ENCODE measurements at regions not wholly inside any gene's neighbourhood (a gene's known extent, or its start where the extent isn't known, plus 50 kb on each side); places are given as distances from the start of the nearest gene placed in this dataset.
"Not testable (repeated sequence)": the region's sequence is repeated elsewhere in the genome, so short reads cannot be mapped to it uniquely, and the experiment has no call there.

DNA sequence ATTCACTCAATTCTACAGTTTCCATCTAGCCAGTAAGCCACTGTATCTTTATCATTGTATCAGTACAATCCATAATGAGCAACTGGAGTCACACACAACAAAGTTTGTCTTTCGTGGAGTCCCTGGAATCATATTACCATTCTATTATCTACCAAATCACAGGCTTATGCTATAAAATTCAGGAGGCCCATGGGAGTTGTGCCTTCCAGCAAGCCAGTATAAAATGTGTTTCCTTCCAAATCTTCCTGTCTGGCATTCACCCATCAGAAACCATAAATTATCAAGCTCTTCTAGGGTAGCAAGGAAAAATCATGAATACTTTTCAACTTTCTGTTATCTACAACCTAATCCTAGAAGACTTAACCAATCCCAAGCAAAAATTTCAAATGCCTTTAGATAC, 1383.3 kb upstream of the PCDH7 start:
- intact Hi-C loops (cut with micrococcal nuclease), result no loop called here

DNA sequence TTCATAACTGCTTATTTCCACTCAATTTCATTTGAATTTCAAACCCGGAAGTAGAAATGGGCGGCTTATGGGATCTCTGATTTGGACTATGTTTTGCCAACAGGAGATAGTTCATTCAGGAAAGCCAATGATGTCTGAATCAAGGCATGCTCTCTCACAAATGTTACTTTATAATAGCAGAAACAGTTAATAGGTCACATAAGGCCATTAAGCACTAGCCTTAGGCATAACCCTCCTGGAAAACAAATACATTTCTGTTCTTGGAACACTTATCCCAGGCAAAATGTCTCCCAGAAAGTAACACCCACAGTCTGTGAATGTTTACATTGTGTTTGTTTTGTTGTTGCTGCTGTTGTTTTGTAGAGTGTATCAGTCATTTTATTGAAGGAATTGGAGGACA, 1347.2 kb upstream of the PCDH7 start:
- intact Hi-C loops (cut with micrococcal nuclease), result no loop called here

DNA sequence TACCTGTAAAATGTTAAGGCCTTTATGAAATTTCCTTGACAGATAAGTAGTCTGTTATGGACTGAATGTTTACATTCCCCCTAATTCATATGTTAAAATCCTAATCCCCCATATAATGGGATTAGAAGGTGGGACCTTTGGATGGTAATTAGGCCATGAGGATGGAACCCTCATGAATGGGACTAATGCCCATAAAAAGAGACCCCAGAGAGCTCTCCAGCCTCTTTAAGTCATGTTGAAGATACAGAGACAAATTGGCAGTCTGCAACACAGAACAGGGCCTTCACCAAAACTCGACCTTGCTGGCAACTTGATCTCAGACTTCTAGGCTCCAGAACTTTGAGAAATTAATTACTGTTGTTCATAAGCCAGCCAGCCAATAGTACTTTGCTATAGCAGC, 1344.5 kb upstream of the PCDH7 start:
- intact Hi-C loops (cut with micrococcal nuclease), result no loop called here

DNA sequence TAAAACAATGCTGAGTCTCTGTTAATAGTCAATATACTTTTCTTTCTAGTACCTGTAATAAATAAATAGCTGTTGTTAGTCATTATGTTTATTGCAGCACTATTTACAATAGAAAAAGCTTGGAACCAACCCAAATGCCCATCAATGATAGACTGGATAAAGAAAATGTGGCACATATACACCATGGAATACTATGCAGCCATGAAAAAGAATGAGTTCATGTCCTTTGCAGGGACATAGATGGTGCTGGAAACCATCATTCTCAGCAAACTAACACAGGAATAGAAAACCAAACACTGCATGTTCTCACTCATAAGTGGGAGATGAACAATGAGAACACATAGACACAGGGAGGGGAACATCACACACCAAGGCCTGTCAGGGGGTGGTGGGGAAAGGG, 1341.9 kb upstream of the PCDH7 start:
- intact Hi-C loops (cut with micrococcal nuclease), result not testable (repeated sequence)

DNA sequence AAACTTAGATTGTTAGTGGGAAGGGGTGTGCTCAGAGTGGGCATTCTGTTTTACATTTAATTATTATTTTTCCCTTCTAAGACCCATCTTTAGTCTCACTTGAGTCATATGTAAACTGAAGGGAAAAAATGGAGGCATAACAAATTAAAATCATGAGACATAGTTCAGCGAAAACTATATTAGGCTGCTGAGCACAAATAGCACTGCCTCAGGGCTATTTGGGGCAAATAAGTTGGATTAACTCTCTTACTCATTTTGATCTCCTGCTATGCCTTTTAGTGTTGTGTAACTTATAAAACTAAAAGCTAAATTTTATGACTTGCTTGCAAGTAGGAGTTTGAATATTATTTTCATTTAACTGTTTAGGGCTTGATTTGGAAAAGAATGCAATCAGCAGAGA, 1329.2 kb upstream of the PCDH7 start:
- intact Hi-C loops (cut with micrococcal nuclease), result no loop called here

DNA sequence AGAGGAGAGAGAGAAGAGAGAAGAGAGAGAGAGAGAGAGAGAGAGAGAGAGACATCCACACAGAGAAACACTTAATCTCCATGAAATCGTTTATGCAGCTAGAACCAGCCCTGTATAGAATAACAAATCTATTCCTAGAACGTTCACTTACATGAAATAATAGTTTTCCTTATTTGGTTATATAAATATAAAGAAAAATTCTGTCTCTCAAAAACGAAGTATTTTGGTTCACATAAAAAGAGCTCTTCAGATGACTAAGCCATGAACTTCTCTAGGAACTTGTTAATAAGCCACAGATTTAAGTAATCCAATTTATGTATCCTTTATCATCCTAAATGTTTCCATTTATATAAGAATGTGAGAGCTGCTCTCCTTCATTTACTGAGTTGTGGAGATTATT, 1315.1 kb upstream of the PCDH7 start:
- intact Hi-C loops (cut with micrococcal nuclease), result no loop called here

DNA sequence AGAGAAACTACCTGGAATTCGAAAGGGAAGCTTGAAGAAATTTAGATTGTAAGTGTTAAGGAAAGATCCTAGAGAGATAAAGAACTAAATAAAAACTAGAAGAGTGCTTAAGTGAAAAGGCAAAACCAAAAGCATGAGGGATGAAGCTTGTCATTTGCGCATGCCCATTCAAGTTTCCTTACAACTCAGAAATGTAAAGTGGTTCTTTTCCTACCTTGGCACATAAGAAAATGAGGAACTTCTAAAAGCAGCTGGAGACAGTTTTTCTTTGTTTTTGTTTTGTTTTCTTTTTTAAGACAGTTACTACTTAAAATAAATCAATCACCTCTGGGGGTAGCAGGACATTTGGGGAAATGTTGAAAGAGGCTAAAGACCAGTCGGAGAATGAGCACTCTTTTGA, 1304.4 kb upstream of the PCDH7 start:
- intact Hi-C loops (cut with micrococcal nuclease), result no loop called here

DNA sequence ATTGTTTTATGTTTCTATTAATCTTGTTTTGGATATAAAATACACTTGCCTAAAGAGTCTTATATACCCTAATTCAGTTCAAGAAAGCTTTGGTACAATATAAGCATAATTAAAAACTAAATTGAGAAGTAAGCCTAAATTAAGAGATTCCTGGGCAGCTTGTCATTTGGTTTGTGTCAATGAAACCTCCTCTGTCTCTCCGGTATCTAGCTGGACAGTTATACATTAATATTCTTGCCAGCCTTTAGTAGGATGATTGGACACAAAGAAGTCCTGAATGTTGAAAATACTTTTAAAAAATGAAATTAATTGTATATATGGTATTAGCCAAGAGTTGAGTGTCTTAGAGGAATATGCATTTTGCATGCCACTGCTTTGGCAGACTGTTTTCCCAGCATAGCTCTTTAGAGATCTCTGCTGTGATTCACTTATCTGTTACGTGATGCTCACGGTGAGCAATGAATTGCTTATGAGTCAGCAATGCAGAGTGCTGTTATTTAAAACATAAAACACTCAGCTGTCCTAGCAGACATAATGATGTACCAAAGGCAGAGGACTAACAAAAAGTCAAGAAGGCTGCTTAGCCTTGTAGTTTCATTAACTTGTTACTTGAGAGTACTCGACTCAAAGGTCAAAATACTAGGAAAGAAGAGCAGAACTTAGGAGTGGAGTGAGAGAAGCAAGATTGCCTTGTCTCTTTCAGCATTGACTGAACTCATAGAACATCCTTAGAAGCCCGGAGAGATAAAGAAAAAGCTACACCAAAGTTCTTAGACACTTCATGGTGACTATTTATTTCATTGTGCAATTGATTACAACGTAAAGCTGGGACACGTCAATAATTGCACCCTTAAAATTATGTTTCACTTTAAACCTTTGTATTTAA, 1296.1 kb upstream of the PCDH7 start:
- intact Hi-C loops (cut with micrococcal nuclease), result no loop called here

DNA sequence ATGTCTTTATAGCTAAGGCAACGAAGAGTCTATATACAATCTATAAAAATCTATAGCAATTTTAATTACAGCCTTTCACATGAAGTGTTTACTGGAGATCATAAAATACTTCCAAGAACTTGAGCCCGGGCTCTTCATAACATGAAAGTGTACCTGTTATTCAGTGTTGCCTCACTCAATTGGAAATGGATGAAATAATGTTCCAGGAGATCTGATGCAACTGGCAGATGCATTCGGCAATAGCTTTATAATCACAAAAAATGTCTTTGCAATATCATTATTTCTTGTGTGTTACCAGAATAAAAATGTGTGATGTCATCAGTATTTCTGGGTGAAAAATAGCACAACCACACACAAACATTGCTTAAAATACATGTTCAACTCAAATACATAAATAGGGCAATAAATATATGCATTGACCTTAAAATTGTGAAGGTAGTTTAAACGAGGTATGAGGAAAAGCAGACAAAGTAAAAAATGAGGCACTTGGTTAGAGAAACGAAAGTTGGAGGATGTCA, 1266.8 kb upstream of the PCDH7 start:
- intact Hi-C loops (cut with micrococcal nuclease), result no loop called here

DNA sequence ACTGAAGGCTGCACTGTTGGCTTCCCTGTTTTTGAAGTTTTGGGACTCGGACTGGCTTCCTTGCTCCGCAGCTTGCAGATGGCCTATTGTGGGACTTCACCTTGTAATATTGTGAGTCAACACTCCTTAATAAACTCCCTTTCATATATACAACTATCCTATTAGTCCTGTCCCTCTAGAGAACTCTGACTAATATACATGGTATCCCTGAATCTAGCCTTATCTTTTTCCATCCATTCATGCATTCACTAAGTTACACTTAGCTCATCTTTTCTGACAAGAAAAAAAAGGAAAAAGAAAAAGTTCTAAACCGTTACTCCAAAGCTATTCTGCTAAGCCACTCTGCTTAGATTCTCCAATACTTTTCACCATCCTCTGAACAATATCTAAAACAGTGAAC, 1260.2 kb upstream of the PCDH7 start:
- intact Hi-C loops (cut with micrococcal nuclease), result no loop called here

DNA sequence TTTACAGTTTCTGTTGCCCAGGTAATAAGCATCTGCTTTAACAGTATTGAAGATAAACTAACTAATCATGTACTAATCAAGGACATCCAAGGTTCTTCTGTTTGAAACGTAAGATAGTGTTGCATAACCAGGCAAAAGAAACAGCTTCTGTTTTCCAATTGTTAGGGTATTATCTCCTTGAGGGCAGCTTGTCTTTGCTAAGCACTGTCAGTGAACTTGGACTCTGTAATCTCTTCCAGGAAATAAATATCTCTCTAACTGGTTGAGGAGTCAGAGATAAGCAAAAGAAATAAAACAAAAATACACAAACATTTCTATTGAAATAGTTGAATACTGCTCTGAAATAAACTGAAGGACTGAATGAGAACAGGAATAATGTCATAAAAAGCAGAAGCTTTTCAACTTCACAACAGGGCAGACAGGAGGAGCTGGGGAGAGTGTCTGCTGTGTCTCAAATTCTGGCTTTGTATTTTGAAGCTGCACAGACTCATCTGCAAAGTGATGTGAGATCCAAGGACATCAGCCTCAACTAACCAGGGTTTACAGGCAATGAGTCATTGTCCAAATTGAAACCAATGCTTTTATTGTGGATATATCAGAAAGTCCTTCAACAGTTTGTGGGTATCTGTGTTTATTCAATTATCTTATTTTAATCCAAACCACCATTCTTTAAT, 1253.0 kb upstream of the PCDH7 start:
- intact Hi-C loops (cut with micrococcal nuclease), result no loop called here

Measured in T-helper 1 cell treated with Interleukin-12 subunit alpha and Interleukin-12 subunit beta and Interleukin-4 antibody, amounts not matched to agents 30 ng/mL and 1 ng/mL, for 36 hours (primary cell).